HG03097 (cell line): ENCODE measurements at regions not wholly inside any gene's neighbourhood (a gene's known extent, or its start where the extent isn't known, plus 50 kb on each side); places are given as distances from the start of the nearest gene placed in this dataset.

Experiments
- ATAC-seq: cut with Tn5 transposase; IDR thresholded peaks from one replicate; pipeline ENCODE4 v1.9.1; 2021; ENCODE audit not compliant: unreplicated experiment, low FRiP score

DNA sequence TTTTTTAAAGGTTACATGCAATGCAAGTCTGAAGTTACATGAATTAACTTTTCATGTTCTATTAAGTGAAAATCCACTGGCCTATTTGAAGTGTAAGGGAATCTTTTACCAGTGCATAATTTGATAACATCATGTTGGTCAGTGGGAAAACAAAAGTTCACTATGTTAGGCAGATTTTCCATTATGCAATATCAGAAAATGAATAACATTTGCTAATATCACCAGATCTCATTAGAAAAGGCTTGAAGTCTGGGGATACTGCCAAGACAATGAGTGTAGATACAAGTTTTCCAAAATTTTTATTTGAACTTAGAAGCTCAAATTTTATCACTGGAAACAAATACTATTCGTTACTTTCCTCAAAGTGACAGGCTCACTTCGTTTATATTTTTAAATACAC is 296.4 kb upstream of the CDH4 start:
- ATAC-seq: no peak

DNA sequence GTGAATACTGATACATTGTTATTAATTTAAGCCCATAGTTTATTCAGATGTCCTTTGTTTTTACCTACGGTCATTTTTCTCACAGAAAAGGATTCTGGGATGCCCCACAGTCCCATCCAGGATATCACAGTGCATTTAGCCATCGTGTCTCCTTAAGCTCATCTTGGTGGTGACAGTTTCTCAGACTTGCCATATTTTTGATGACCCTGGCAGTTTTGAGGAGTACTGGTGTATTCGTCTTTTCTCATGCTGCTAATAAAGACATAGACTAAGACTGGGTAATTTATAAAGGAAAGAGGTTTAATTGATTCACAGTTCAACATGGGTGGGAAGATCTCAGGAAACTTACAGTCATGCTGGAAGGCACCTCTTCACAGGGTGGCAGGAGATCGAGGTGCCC is 295.9 kb upstream of the CDH4 start:
- no peak for ATAC-seq

DNA sequence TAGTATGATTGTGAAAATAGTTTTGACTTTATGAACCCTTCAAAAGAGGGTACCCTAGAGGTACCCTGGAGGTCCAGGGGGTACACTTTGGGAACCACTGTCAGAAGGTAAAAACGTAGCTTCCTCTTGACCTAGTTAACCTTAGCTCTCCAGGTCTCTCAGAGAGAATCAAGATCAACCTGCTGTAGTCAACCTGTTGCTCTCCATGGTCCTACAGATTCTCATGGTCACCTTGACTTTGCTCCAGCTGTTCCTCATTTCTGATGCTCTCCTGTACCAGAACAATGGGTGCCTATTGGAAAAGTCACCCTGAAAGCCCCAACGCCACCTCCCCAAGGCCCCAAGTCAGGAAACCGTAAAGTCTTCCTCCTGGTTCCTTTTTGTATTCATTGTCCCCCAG is 294.4 kb upstream of the CDH4 start:
- no peak for ATAC-seq

DNA sequence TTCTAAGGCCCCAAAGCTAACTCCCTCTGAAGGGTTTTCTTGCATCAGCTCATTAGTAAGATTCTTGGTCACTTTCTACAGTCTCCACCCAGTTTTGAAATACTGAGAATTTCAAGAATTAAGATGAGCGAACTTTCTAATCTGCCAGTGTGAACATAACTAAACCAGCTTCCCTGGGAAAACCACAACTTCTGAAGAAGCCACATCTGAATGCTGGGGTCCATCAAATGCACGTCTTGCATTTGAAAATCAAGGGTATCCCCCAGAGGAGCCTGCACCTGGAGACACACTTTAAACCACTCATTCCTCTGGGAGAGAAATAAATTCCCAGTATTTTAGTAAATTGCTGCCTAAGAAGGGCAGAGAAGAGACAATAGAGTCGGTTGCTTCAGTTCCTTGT is 292.1 kb upstream of the CDH4 start:
- ATAC-seq: no peak

DNA sequence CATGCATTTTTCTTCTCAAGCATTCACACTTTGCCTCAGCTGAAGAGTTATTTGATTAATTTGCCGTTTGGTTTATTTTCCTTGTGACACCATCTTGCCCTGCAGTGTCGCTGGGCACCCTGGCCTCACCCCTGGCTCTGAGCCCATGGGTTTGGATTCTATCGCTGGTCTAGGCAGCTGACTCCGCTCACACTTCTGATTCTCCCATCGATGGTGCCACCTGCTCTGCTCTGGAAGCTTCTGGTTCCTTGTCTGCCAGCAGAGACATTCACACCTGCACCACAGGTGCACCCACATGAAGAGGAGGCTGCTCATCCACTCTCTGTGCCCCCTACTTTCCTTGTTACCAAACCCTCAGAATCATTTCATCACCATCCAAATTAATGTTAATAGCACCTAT is 291.6 kb upstream of the CDH4 start:
- ATAC-seq: no peak

DNA sequence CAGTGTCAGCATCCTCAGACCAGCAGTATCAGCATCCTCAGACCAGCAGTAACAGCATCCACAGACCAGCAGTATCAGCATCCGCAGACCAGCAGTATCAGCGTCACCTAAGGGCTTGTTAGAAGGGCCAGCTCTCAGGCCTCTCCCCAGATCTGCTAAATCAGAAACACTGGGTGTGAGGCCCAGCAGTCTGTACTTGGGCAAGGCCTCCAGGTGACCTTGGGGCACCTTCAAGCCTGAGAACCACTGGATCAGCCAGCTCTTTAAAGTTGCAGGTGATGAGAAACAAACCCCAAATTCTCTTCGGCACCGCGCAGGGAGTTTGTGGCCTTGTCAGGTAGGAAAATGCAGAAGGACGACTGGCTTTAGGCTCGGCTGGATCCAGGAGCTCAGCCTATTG is 290.5 kb upstream of the CDH4 start:
- no peak for ATAC-seq

DNA sequence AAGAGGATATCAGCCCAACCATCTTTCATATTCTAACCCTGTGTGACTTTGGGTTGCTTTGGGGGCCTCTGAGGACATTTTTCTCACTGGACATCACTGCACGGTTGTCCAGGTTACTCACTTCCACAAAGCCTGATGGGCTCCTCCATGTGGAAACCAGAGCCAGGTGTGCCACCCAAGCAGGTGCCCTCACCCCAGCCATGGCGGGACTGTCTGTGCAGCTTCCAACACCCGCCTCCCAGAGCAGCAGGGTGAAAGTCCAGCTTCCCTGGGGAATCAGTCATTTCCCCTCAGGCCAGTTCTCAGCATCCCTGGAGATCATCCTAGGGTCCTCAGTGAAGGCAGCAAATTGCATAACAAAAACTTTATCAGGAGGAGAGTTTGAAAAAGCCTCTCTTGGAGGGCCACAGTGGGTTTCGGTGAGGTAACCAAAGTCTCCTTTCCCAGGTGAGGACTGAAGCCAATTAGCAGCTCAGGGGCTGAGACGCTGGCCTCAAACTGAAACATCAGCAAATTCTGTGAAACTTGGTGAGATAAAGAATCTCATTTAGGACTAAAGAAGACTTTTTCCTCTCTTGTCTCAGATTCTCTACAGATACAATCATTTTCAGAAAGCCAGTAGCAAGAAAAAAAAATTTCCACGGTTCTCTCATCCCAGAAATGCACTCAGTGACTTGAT is 289.6 kb upstream of the CDH4 start:
- ATAC-seq: no peak

DNA sequence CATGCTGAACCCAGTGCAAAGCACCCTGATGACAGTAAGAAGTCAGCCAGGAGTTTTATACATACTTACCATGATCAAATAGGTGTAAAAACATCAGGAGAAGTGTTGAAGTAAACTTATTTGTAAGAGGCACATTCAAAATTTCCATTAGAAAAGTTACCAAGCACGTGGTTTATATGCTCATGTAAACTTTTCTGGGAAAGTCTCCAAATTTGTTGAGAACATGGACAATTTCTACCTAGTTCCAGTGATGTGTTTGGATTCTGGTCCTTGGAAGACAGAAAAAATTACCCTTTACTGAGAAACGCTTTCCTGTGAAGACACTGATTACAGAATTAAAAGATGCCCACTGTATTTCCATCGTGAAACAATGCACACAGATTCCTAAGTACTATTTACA is 288.9 kb upstream of the CDH4 start:
- no peak for ATAC-seq

DNA sequence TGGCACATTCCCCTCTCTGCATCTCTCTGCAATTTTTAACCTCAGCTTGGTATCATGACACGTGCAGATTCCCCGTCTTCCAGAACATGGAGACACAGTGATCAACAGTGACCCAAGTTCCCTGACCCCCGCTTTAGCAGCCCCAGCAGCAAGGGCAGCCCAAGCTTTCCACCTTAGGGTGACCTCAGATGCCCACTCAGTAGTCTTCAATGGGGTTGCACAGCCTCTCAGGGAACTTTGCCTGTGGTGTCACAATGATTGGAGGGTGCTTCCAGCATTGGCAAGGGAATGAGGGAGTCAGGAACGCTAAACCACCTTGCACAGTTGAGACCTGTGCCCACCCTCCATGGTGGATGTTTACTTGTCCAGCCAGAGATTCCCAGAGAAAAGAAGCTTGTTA is 287.1 kb upstream of the CDH4 start:
- ATAC-seq: no peak

DNA sequence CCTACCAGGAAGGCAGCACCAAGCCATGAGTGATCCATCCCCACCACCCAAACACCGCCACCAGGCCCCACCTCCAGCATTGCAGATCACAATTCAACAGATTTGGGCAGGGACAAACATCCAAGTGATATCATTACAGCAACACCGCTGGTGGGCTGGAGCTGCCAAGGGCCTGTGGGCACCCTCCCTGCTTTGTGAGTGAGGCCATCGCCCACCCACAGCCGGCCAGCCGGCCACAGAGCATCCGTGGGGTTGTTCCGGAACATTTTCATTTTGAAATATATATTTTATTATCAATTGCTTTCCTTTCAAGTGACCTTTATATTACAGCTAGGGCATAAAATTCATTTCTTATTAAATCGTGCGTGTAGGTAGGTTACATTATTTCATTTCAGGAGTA is 286.0 kb upstream of the CDH4 start:
- no peak for ATAC-seq

DNA sequence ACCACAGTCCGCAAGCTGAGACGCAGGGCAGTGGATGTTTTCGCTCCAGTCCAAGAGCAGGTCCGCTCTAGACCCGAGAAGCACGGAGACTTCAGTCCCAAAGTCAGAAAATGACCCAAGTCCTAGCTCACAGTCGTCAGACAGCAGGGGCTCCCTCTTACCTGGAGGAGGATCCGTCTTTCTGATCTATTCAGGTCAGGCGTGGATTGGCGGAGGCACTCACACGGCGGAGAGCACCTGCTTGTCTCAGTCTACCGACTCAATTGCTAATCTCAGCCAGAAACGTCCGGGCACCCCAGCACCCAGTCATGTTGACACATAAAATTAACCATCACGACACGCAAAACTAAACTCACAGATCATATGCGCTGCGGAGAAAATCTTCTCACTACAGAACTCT is 285.3 kb upstream of the CDH4 start:
- no peak for ATAC-seq

DNA sequence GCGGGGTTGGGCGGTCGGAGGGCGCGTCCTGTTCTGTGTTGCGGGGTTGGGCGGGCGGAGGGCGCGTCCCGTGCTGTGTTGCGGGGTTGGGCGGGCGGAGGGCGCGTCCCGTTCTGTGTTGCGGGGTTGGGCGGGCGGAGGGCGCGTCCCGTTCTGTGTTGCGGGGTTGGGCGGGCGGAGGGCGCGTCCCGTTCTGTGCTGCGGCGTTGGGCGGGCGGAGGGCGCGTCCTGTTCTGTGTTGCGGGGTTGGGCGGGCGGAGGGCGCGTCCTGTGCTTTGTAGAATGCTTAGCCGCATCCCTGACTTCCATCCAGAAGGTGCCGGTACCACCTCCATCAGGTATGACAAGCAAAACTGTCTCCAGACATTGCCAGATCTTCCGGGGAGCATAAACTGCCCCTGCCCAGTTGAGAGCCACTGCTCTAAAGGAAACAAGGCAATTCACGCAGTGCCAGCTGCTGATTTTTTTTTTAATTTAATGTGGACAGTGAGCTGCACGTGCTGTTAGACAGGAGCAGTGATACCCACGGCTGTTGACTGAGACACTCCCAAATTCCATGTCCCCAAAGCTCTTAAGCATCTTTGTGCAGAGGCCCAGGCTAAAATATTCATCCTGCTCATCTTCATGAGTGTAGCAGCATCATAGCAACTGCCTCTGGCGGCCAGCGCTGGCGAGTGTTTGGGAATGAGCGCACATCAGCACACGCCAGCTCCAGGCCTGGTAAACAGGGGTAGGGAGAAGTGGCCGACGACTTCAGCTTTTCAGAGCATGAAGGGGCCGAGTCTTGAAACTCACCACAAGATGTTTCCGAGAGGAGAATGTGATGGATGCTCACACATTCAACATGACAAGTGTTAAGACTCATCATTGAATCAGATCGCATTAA is 284.4 kb upstream of the CDH4 start:
- no peak for ATAC-seq

DNA sequence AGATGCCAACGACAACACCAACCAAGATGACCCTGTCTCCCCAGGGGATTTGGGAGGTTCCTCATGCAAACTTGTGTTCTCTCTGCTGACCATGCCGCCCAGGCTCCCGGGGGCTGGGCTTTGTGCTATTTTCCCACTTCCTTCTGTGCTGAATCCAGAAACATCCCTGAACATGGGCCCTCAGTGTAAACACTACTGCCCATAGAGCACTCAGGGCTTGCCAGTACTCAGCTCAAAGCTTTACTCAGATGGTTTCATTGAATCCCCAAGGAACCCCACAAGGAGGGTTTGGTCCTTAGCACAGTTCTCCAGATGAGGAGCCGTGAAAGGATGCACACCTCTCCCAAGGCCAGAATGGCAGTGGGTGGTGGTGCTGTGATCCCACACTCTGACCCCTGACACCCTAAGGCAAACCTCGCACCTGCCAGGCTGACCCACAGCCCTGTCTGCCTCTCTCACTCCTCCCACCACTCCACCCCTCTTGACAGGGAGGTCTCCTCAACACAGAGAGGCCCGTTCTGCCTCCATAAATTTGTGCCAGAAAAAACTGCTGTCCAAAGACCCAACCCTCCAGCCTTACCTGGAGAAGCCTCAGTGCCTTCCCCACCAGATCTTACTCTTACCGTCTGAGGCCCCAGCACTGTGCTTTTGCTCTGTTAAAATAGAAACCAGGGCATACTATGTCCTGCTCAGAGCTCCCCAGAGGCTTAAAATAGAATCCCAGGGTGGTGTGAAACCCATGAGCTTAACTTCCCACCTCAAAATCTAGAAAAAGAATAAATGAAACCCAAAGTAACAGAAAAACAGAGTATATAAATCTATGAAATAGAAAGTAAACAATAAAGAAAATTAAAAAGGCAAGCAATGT is 283.0 kb upstream of the CDH4 start:
- no peak for ATAC-seq

DNA sequence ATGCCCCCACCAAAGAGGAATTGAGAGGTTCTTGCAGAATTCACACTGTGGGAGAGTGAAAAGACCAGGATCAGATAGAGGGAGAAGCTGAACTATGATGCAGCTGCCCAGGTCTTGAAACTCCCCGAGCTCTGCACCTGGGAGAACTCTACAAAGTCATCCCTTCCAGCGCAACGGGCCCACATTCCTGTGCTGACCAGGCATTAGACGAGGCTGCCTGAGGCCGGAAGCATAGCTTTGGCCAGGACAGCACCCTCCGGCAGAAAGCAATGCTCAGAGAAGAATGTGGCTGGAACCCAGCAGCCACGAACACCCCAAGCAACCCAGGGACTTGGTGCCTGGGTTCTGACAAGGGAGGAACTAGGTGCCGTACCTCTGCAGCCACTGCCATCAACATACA is 281.5 kb upstream of the CDH4 start:
- no peak for ATAC-seq

DNA sequence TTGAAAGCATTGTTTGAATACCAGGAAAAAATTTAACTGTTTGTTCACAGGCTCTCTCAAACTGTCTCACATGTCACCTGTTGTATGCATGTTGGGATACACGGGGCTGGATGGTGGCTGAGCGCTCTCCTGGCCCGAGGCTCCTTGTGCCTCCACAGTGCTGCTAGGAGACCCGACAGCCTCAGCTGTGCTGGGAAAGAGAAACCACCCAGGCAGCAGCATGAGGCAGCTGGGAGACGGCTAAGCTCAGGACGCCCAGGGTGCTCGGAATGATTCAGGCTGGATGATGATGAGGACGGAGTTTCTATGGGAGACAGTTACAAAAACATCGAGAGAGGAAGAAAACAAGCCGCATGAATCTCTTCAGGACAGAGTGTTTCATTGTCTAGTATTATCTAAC is 278.0 kb upstream of the CDH4 start:
- ATAC-seq: no peak

DNA sequence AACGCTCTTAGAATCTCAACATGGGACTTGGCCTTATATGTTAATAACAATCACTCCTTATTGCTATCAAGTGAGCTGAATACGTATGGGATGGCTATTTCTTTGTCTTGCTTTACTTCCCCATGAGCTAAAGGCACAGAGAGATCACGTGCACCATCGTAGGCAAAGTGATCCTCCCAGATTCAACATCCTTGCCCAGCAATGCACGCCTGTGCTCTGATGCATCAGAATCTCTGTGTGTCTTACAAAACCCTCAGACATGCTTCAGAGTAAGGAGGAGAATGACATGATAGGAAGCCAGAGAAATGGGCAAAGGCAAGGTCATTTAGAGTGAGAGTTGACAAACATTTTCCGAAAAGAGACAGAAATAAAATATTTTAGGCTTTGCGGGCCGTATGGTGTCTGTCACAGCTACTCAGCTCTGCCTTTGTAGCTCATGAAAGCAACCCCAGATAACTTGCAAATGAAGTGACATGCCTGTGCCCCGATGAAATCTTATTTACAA is 277.6 kb upstream of the CDH4 start:
- ATAC-seq: no peak

DNA sequence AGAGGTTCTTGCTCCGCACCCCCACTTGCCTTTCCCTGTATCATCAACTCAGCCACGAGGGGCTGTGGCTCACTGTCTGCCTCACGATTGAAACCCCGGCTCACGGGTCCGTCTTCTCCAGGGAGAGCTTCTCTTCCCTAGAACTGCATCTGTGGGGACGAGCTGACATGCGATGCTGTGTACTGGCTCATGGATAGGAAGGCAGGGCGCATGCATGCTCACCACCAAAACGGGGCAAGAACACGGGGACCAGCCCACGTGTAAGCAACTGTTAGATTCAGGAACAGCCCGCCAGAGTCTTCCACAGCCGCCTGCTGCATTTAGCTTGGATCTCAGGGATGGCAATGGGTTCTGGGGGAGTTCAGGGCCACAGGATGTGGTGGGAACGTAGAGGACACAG is 275.9 kb upstream of the CDH4 start:
- ATAC-seq: no peak

DNA sequence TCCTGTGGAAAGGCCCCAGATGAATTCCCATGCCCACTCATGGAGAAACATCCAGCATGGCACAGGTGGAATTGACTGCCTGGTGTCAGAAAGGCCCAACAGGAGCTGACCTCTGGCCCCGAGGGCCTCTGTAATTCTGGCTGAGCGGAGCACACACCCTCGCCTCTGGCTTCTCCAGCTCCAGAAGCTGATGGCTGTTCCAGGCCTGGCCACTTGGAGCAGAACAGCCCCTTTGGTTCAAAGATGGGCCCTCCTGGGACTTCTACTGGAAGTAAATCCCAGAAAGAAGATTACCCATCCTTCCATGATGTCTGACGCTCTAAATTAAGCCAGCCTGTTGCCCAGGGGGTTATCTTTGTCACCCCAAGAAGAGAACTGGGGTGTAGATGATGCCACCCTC is 275.1 kb upstream of the CDH4 start:
- no peak for ATAC-seq

DNA sequence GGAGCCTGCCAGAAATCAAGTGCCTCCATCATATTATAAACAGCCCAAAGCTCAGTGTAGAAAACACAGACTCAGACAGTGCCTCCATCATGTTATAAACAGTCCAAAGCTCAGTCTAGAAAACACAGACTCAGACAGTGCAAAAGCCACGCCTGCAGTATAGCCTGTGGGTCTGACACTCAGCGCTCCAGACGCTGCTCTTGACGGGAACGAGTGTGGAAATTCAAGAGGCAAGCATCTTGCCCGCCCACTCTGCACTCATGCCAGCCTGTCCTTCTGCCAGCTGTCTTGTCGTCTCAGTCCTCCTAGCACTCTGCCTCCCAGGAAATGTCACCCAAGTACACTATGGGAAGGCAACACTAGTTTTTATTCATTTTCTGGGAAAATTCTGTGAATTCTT is 274.2 kb upstream of the CDH4 start:
- no peak for ATAC-seq

DNA sequence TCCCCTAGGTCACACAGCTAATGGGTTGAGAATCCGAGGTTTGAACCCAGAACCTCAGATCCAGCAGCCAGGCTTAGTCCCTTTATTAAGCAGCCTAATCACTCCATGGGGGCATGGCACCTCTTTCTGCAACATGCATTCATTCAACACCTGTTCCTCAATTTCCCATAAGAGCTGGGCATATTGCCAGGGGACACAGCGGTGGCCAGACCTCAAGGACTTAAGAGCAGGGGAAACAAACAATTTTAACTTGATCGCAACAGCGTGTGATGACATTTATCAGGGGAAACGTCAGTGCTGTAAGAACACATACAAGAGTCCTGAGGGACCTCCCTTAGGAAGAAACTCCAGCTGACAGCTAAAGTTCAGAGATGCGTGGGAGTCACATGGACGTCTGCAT is 267.4 kb upstream of the CDH4 start:
- ATAC-seq: no peak

DNA sequence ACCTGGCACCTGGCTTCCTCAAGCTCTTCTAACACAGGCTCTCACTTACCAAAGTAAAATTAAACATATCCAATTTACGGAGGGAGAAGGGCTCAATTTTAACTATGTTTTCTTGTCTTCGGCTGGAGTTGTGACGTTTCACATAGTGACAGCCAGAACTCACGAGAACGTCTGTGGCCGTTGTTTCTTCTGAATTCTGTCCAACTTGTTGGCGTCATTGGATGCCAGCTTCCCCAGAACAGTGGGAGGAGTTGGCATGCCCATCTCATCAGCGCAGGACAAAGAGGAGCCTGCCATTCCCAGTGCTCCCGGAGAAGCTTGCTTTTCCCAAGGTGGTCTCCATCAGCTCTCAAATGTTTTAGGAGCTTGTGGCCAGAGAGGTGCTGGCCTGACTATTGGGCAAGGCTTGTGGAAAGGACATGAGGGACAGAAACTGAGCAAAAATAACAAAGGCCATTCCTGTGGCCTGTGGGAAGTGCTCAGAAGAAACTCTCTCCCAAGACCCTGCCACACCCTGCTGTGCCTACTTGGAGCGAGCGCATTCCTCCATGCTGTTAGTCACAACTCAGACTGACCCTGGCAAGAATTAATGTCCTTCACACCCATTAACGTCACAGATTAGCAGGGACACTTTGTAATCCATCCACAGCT is 265.4 kb upstream of the CDH4 start:
- ATAC-seq: no peak
